Neural progenitor cell (in vitro differentiated cells): ENCODE measurements at regions not wholly inside any gene's neighbourhood (a gene's known extent, or its start where the extent isn't known, plus 50 kb on each side); places are given as distances from the start of the nearest gene placed in this dataset.

Experiments used
- DNase-seq: peaks from one replicate; pipeline ENCODE4 v3.0.0-alpha.2; 2016; ENCODE audit warnings: low spot score
- H2AFZ ChIP-seq: fragments of 200-600 bp; sonication (generic); replicated peaks from 2 replicates; pipeline ENCODE4 v1.6.1; 2016; ENCODE audit warnings: antibody characterized with exemption
- H3F3A ChIP-seq: fragments of 200-600 bp; sonication (generic); 2 replicates; pipeline ENCODE4 v1.6.1; 2016; ENCODE audit warnings: antibody characterized with exemption, low read depth
- H3K27ac ChIP-seq: fragments of 200-600 bp; sonication (generic); 2 replicates; pipeline ENCODE4 v1.5.1; 2016; ENCODE audit warnings: mild to moderate bottlenecking
- H3K27me3 ChIP-seq: fragments of 200-600 bp; sonication (generic); 2 replicates; pipeline ENCODE4 v1.6.1; 2016; ENCODE audit warnings: mild to moderate bottlenecking, moderate library complexity
- H3K36me3 ChIP-seq: fragments of 200-600 bp; sonication (generic); 2 replicates; pipeline ENCODE4 v1.5.1; 2016
- H3K4me1 ChIP-seq: fragments of 200-600 bp; sonication (generic); 2 replicates; pipeline ENCODE4 v1.6.1; 2016; ENCODE audit warnings: mixed run types
- H3K4me2 ChIP-seq: fragments of 200-600 bp; sonication (generic); 2 replicates; pipeline ENCODE4 v1.6.1; 2016
- H3K4me3 ChIP-seq: fragments of 200-600 bp; sonication (generic); 2 replicates; pipeline ENCODE4 v1.5.1; 2016
- H3K79me2 ChIP-seq: fragments of 200-600 bp; sonication (generic); 2 replicates; pipeline ENCODE4 v1.6.1; 2016; ENCODE audit warnings: low read depth
- H3K9ac ChIP-seq: fragments of 200-600 bp; sonication (generic); 2 replicates; pipeline ENCODE4 v1.6.1; 2016
- H3K9me3 ChIP-seq: fragments of 200-600 bp; sonication (generic); 2 replicates; pipeline ENCODE4 v1.5.1; 2016; ENCODE audit warnings: low read depth
- H4K20me1 ChIP-seq: fragments of 200-600 bp; sonication (generic); 2 replicates; pipeline ENCODE4 v1.6.1; 2016; ENCODE audit warnings: low read depth
- H3K27ac Mint-ChIP-seq: 3 replicates; pipeline ENCODE4 v1.8.0; 2021; ENCODE audit warnings: mixed read lengths
- H3K27me3 Mint-ChIP-seq: 2 replicates; pipeline ENCODE4 v1.8.0; 2022; ENCODE audit warnings: low read depth, mild to moderate bottlenecking, inconsistent platforms, moderate library complexity, mixed read lengths; ENCODE audit not compliant: insufficient read depth
- H3K36me3 Mint-ChIP-seq: 3 replicates; pipeline ENCODE4 v1.8.0; 2021; ENCODE audit warnings: mixed read lengths
- H3K4me1 Mint-ChIP-seq: 3 replicates; pipeline ENCODE4 v1.8.0; 2021; ENCODE audit warnings: mixed read lengths
- H3K4me3 Mint-ChIP-seq: 3 replicates; pipeline ENCODE4 v1.8.0; 2021; ENCODE audit warnings: mild to moderate bottlenecking, moderate library complexity, mixed read lengths
- H3K9me3 Mint-ChIP-seq: 3 replicates; pipeline ENCODE4 v1.8.0; 2020; ENCODE audit warnings: mixed read lengths
- EZH2 ChIP-seq: fragments of 200-600 bp; sonication (generic); IDR thresholded peaks from 2 replicates; pipeline ENCODE4 v1.6.1; 2017; ENCODE audit warnings: antibody characterized with exemption, mild to moderate bottlenecking, moderate library complexity
- EZH2phosphoT487 ChIP-seq: fragments of 200-600 bp; sonication (generic); IDR thresholded peaks from 2 replicates; pipeline ENCODE4 v1.6.1; 2017; ENCODE audit warnings: antibody characterized with exemption
- TF ChIP-seq, protein P1 (sequence below): fragments of 200-600 bp; sonication (generic); IDR thresholded peaks from 2 replicates; pipeline ENCODE4 v1.5.1; 2017; ENCODE audit warnings: antibody characterized with exemption, mild to moderate bottlenecking

DNA sequence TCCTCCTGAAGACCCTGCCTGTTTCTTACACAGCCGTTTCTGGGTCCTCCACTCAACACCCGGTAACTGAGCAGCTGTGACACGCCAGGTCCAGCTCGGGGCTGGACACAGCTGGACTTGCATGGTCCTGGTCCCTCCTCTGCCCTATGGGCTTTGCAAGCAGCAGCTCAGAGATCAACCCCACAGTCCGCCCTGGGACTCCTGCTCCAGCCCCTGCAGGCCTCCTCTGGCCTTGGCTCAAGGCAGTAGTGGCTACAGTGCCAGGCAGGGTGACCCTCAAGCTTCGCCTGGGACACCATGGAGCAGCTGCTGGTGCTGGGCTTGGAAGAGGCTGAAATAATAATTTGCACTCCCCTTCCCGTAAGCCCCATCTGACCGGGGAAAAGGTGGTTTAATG is 66.1 kb upstream of the OLFM1 start:
- no peak for DNase-seq
- H3K4me3 ChIP-seq: no peak overlapping the region
- Mint-ChIP-seq H3K4me3 (no peak overlapping the region), H3K27ac (no peak overlapping the region), H3K9me3 (peaks cover 11% of the 10 kb centered on the region), H3K27me3 (peaks cover 6% of the 10 kb centered on the region), H3K4me1 (peaks cover 3% of the 10 kb centered on the region), H3K36me3 (no peaks in the 10 kb centered on the region)
- H3K4me1 ChIP-seq: peaks cover 5% of the 10 kb centered on the region
- H3K36me3 ChIP-seq: no peaks in the 10 kb centered on the region
- no peaks in the 10 kb centered on the region for H3K9me3 ChIP-seq
- no peaks in the 10 kb centered on the region for H4K20me1 ChIP-seq
- H3K9ac ChIP-seq: no peak overlapping the region
- no peak overlapping the region for H3K4me2 ChIP-seq
- no peaks in the 10 kb centered on the region for H3K27me3 ChIP-seq
- no peak overlapping the region for H2AFZ ChIP-seq
- H3K27ac ChIP-seq: no peak overlapping the region
- H3K79me2 ChIP-seq: no peaks in the 10 kb centered on the region
- no peak for TF ChIP-seq EZH2
- TF ChIP-seq, protein P1, sequence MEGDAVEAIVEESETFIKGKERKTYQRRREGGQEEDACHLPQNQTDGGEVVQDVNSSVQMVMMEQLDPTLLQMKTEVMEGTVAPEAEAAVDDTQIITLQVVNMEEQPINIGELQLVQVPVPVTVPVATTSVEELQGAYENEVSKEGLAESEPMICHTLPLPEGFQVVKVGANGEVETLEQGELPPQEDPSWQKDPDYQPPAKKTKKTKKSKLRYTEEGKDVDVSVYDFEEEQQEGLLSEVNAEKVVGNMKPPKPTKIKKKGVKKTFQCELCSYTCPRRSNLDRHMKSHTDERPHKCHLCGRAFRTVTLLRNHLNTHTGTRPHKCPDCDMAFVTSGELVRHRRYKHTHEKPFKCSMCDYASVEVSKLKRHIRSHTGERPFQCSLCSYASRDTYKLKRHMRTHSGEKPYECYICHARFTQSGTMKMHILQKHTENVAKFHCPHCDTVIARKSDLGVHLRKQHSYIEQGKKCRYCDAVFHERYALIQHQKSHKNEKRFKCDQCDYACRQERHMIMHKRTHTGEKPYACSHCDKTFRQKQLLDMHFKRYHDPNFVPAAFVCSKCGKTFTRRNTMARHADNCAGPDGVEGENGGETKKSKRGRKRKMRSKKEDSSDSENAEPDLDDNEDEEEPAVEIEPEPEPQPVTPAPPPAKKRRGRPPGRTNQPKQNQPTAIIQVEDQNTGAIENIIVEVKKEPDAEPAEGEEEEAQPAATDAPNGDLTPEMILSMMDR: no peak
- TF ChIP-seq EZH2phosphoT487: no peak
- no peaks in the 10 kb centered on the region for H3F3A ChIP-seq

DNA sequence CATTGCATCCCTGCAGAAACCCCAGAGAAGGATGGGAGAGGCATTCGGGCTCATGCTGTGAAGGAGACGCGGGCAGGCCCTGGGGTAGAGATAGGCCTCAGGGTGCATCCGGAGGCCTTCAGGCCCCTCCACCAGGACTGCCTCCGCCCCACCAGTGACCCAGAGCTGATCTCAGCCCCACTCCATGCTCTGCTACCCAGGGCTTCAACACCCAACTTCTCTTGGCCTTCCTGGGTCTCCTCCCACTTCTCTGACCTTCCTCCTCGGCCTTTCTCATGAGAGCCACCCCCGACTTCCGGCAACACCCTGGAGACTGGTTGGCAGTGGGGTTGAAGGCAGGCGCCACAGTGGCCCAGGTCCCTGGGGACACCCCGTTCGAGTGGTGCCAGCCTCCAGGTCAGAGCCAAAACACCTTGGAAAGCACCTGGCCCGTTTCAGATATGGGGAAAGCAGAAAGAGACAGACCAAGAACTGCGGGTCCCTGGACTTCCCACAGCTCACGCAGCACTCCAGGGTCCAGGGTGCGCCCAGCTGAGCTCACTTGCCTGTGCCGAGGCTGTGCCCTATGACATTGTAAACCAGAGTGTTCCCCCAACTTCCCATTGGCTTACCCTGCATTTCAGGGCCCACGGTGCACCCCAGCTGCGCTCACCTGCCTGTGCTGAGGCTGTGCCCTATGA is 65.1 kb upstream of the OLFM1 start:
- H3K27ac ChIP-seq: no peak overlapping the region
- DNase-seq: no peak
- no peak overlapping the region for H3K4me3 ChIP-seq
- H3K4me3 Mint-ChIP-seq: no peak overlapping the region
- no peaks in the 10 kb centered on the region for H3F3A ChIP-seq
- H2AFZ ChIP-seq: no peak overlapping the region
- H3K27me3 ChIP-seq: no peaks in the 10 kb centered on the region
- H3K4me1 Mint-ChIP-seq: peaks cover 3% of the 10 kb centered on the region
- H3K4me1 ChIP-seq: no peaks in the 10 kb centered on the region
- H3K9ac ChIP-seq: no peak overlapping the region
- no peaks in the 10 kb centered on the region for H3K79me2 ChIP-seq
- H3K36me3 ChIP-seq: no peaks in the 10 kb centered on the region
- H4K20me1 ChIP-seq: no peaks in the 10 kb centered on the region
- H3K27ac Mint-ChIP-seq: no peak overlapping the region
- peaks cover 11% of the 10 kb centered on the region for H3K9me3 Mint-ChIP-seq
- H3K27me3 Mint-ChIP-seq: peaks cover 6% of the 10 kb centered on the region
- TF ChIP-seq, protein P1: no peak
- TF ChIP-seq EZH2phosphoT487 (no peak), EZH2 (no peak)
- no peak overlapping the region for H3K4me2 ChIP-seq
- no peaks in the 10 kb centered on the region for H3K9me3 ChIP-seq
- no peaks in the 10 kb centered on the region for H3K36me3 Mint-ChIP-seq

DNA sequence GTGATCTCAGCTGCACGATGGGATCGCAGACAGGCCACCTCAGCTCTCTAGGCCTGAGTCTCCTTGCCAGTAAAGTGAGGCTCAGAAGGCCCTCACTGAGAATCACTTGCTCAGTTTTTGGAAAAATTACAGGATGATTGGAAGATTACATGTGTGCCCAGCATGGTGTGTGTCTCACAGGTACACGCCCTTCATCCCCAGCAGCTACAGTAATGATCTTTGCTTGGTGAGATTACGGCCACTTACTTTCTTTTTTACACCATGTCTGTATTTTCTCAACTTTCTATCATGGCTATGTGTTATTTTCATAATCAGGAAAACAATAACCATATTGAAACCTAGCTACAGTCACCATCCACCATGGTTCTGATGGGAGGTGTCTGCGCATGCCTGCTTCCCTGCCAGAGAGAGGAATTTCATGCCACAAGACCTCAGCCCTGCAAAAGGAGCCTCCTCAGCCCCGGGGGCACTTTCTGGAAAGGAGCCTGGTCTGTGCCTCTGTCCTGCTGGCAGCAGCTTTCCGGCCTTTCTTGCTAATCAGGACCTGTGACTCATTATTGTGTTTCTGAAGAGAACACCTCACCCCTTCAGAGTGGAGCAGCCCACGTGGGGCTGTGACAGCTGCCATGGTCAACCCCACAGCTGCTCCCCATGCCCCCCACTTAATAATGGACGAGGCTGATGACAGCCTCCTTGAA is 64.2 kb upstream of the OLFM1 start:
- H3K4me1 ChIP-seq: no peaks in the 10 kb centered on the region
- H3K9me3 ChIP-seq: no peaks in the 10 kb centered on the region
- Mint-ChIP-seq H3K36me3 (no peaks in the 10 kb centered on the region), H3K27ac (no peak overlapping the region), H3K9me3 (peaks cover 11% of the 10 kb centered on the region), H3K4me3 (no peak overlapping the region), H3K4me1 (peaks cover 3% of the 10 kb centered on the region), H3K27me3 (peaks cover 4% of the 10 kb centered on the region)
- no peak overlapping the region for H2AFZ ChIP-seq
- no peaks in the 10 kb centered on the region for H3K79me2 ChIP-seq
- H3K4me3 ChIP-seq: no peak overlapping the region
- no peaks in the 10 kb centered on the region for H3K27me3 ChIP-seq
- DNase-seq: no peak
- TF ChIP-seq EZH2phosphoT487 (no peak), EZH2 (no peak)
- H3K36me3 ChIP-seq: no peaks in the 10 kb centered on the region
- no peaks in the 10 kb centered on the region for H3F3A ChIP-seq
- no peak overlapping the region for H3K9ac ChIP-seq
- no peak overlapping the region for H3K4me2 ChIP-seq
- H4K20me1 ChIP-seq: no peaks in the 10 kb centered on the region
- H3K27ac ChIP-seq: no peak overlapping the region
